GM10248 (cell line): ENCODE measurements at regions not wholly inside any gene's neighbourhood (a gene's known extent, or its start where the extent isn't known, plus 50 kb on each side); places are given as distances from the start of the nearest gene placed in this dataset.
"Not testable (repeated sequence)": the region's sequence is repeated elsewhere in the genome, so short reads cannot be mapped to it uniquely, and the experiment has no call there.

ENCODE experiments used
- CTCF ChIA-PET: fragments of 300-600 bp; sonication (Branson Sonifier 250); formaldehyde crosslinking; extraction: SDS; loops from one replicate; lab custom pipeline; 2021; ENCODE audit warnings: antibody characterized with exemption; lab: Yijun Ruan, JAX
- POLR2A ChIA-PET: fragments of 350-650 bp; sonication (Branson Sonifier 250); formaldehyde crosslinking; extraction: SDS; loops from one replicate; lab custom pipeline; 2020; ENCODE audit warnings: antibody characterized with exemption; lab: Yijun Ruan, JAX
- DNase-seq: peaks from one replicate; pipeline ENCODE4 v3.0.0; 2012; ENCODE audit errors: extremely low spot score
- CTCF ChIP-seq: IDR thresholded peaks from 2 replicates; pipeline ENCODE4 v1.5.1; 2012; ENCODE audit warnings: mild to moderate bottlenecking, low read depth; ENCODE audit errors: extremely low read depth, missing control alignments, control extremely low read depth

DNA sequence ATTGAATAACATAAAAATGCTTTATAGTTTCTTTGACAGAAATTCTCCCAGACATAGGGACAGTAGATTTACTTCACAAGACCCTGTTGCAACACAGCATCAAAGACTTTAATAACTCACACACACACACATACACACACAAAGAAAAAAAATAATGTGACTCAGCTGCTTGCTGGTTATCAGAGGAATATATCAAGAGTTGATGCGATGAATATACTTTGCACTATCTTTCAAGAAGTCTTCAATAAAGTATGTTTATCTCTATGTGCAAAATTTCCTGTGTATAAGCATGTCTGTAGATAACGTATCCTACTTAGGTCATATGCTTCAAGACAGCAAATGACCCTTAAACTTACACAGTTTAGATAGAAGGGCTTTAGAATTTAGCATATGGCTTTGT lies 243.1 kb downstream of the ARL4A start:
- CTCF ChIA-PET = no interaction called here
- TF ChIP-seq CTCF = no peak
- DNase-seq = no peak
- POLR2A ChIA-PET = no interaction called here

- DNase-seq, POLR2A ChIA-PET: not testable (repeated sequence)
- CTCF ChIA-PET = interaction anchor here (1.0 kb wide), 1 partner anchor 19 kb away, joined by 3 read pairs; no protein-coding TSS in a partner anchor
Observed at GRCh38 chr7:12931465-12931864, 244.0 kb downstream of the ARL4A start.

DNA sequence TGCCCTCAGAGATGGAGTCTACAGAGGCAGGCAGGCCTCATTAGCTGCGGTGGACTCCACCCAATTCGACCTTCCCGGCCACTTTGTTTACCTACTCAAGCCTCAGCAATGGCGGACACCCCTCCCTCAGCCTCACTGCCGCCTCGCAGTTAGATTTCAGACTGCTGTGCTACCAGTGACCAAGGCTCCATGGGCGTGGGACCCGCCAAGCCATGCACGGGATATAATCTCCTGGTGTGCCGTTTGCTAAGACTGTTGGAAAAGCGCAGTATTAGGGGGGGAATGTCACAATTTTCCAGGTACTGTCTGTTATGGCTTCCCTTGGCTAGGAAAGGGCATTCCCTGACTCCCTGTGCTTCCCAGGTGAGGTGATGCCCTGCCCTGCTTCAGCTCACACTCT lies 252.3 kb downstream of the ARL4A start:
- no peak for TF ChIP-seq CTCF

GRCh38 chr7:12941512-12941911 lies 254.1 kb downstream of the ARL4A start:
- TF ChIP-seq CTCF = no peak
- POLR2A ChIA-PET = no interaction called here
- CTCF ChIA-PET = no interaction called here
- no peak for DNase-seq

More for the DNA sequence above, 252.3 kb downstream of the ARL4A start:
- ChIA-PET CTCF (interaction anchor here (1.1 to 1.4 kb wide), 2 partner anchors 9 to 10 kb away, joined by 3 to 4 read pairs; no protein-coding TSS in a partner anchor), POLR2A (no interaction called here)
- DNase-seq = no peak

DNA sequence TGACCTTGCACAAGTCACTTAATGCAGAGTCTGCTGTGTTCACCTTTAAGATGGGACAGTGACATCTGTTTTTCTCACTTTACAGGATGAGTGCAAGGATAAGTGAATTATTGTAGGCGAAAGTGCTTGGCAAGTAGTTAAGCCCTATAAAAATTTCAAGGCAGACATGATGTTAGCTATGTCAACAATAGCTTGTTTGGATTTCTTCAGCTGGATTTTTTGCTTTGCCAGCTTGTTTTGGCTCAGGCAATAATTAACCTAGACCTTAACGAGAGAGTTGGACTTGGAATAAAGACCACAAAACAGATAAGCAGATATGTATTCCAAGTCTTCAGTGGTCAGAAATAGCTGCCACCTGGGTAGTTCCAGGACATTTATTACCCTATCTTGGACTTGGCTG lies 255.2 kb downstream of the ARL4A start:
- POLR2A ChIA-PET = no interaction called here
- TF ChIP-seq CTCF = no peak
- CTCF ChIA-PET = interaction anchor here (1.3 kb wide), 1 partner anchor 9 kb away, joined by 3 read pairs; no protein-coding TSS in a partner anchor
- no peak for DNase-seq

DNA sequence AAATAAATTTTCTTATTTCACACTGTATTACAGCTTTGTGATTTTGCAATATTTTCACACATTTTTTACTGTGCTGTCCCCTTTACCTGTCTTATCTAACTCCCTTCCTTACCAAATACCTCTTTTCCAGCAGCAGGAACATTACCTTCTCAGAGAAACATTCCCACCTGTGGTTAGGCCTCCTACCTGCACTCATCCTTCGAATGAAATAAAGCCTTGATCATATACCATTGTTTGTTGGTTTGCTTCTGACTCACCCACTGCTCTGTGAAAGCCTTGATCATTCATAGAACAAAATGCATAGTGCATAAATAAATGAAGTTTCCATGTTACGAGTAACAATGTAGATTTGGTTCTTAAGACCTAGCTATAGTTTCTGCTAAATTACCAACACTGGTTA lies 256.3 kb downstream of the ARL4A start:
- ChIA-PET POLR2A (no interaction called here), CTCF (interaction anchor here (1.3 kb wide), 1 partner anchor 8 kb away, joined by 3 read pairs; no protein-coding TSS in a partner anchor)
- TF ChIP-seq CTCF = no peak
- DNase-seq = no peak

GRCh38 chr7:12945901-12946300 lies 258.5 kb downstream of the ARL4A start:
- CTCF ChIA-PET = no interaction called here
- POLR2A ChIA-PET = no interaction called here
- no peak for TF ChIP-seq CTCF
- no peak for DNase-seq
